GM21360 (cell line): ENCODE measurements at regions not wholly inside any gene's neighbourhood (a gene's known extent, or its start where the extent isn't known, plus 50 kb on each side); places are given as distances from the start of the nearest gene placed in this dataset.

Experiments
- ATAC-seq: cut with Tn5 transposase; IDR thresholded peaks from one replicate; pipeline ENCODE4 v1.9.1; 2021; ENCODE audit warnings: mild to moderate bottlenecking, moderate library complexity; ENCODE audit not compliant: unreplicated experiment

- ATAC-seq = no peak
These were observed 84.0 kb upstream of the RFX8 start for GRCh38 chr2:101558740-101559525.

- no peak for ATAC-seq
These were observed 81.1 kb upstream of the RFX8 start for GRCh38 chr2:101556033-101556459.

GRCh38 chr2:101551336-101551888, 76.5 kb upstream of the RFX8 start:
- no peak for ATAC-seq

DNA sequence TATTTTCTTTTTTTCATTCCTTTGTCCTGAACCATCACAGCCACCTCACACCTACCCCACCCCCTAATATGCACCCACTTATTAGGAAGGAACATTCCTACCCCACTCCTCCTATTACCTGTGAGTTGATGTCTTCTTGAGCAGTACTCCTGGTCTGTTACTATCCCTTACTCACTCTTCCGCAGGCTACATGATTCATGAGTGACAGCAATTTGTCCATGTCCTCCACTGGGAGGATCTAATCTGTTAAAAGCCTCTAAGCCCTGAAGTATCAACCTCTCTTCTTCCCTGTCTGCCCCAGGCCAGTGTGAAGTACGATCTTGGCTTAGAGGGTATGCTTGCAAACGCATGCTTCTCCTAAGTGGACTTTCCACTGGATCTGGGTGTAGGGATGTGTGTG, 75.6 kb upstream of the RFX8 start:
- no peak for ATAC-seq

DNA sequence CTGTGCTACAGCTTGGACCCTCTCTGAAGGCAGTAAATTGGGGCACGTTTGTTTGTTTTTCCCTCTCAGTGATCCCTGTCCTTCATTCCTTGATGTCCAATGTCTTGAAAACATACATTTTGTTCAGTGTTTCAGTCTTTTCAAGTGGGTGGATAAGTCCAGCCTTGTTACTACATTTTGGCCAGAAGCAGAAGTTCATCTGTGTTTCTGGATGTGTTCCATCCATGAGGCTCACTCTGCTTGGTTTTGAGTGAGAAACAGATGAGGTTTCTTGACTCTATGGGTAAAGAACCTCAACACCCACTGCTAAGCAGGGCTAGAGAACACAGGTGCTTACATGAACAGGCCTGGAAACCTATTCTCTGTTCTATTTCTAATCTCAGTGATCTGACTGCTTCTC, 74.5 kb upstream of the RFX8 start:
- no peak for ATAC-seq

- ATAC-seq = no peak
These were observed 71.6 kb upstream of the RFX8 start for GRCh38 chr2:101546376-101547058.

GRCh38 chr2:101545950-101546349, 71.0 kb upstream of the RFX8 start:
- no peak for ATAC-seq

DNA sequence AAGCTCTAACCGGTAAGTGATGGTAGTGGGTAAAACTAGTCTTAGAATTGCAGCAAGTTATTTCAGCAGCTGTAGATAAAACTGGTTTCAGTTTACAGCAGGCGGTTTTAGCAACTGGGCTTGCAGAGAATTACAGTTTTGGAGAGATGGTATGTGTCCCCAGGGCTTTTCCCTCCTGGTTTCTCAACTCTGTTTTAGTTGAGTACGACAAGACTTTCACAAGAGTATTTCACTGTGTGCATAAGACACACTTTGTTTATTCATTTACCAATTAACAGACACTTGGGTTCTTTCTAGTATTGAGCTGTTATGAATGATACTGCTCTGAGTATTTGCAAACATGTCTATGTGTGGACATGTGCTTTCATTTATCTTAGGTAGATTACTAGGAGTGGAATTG, 65.6 kb upstream of the RFX8 start:
- ATAC-seq = no peak

DNA sequence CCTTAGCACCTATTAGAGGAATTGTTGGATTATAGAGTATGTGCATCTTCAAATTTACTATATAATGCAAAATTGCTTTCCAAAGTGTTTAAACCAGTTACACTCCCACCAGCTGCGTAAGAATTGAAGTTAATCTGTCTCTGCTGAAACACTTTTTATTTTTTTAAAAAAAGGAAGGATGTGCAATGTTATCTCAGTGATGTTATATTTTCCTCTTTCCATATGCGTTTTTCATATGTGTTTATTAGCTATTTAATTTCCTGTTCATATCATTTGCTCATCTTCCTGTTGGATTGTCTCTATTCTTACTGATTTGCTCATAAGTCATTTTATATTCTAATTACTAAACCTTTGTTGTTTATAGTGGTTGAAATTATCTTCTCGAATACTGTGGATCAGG, 63.2 kb upstream of the RFX8 start:
- ATAC-seq = no peak

GRCh38 chr2:101534149-101534611, 59.3 kb upstream of the RFX8 start:
- ATAC-seq = no peak

- no peak for ATAC-seq
These were observed 58.7 kb upstream of the RFX8 start for GRCh38 chr2:101533561-101534148.

- no peak for ATAC-seq
These were observed 53.6 kb upstream of the RFX8 start for GRCh38 chr2:101528501-101528900.

GRCh38 chr2:101524806-101525430, 50.0 kb upstream of the RFX8 start:
- ATAC-seq = no peak
